Right lobe of liver (tissue), 4 donors: ENCODE measurements at regions not wholly inside any gene's neighbourhood (a gene's known extent, or its start where the extent isn't known, plus 50 kb on each side); places are given as distances from the start of the nearest gene placed in this dataset.

ENCODE experiments used
- POLR2A ChIP-seq: fragments of 450-650 bp; IDR thresholded peaks from one replicate; pipeline ENCODE4 v1.6.1; 2017; ENCODE audit warnings: antibody characterized with exemption, mild to moderate bottlenecking
- TF ChIP-seq, protein P1 (sequence below), 4 donors: fragments of 200-600 bp in 3 of 4; fragments of 450-650 bp in 1 of 4; IDR thresholded peaks; one replicate each; pipeline versions ENCODE4 v1.5.1 to v1.8.0; 2016 to 2022; ENCODE audit warnings: antibody characterized with exemption in 4 of 4, mild to moderate bottlenecking in 2 of 4
- donor health status: DM: no; HTN: no; CAD: no.
- donor health status: DM: no; HTN: no; CAD: no.
- donor health status: DM: no; HTN: yes; CAD: no.

DNA sequence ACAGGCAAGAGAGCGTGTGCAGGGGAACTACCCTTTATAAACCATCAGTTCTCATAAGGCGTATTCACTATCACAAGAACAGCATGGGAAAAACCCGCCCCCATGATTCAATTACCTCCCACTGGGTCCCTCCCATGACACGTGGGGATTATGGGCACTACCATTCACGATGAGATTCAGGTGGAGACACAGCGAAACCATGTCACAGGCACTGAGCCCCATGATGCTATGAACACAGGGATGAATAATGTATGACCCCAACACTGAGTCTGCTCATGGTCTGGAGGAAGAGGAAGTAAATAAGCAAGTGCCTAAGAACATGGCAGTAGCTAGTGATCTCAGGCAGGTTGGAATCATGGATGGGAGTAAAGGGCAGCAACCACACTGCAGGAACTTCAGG is 281.0 kb upstream of the ZNF462 start:
- TF ChIP-seq, protein P1, sequence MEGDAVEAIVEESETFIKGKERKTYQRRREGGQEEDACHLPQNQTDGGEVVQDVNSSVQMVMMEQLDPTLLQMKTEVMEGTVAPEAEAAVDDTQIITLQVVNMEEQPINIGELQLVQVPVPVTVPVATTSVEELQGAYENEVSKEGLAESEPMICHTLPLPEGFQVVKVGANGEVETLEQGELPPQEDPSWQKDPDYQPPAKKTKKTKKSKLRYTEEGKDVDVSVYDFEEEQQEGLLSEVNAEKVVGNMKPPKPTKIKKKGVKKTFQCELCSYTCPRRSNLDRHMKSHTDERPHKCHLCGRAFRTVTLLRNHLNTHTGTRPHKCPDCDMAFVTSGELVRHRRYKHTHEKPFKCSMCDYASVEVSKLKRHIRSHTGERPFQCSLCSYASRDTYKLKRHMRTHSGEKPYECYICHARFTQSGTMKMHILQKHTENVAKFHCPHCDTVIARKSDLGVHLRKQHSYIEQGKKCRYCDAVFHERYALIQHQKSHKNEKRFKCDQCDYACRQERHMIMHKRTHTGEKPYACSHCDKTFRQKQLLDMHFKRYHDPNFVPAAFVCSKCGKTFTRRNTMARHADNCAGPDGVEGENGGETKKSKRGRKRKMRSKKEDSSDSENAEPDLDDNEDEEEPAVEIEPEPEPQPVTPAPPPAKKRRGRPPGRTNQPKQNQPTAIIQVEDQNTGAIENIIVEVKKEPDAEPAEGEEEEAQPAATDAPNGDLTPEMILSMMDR (IDR thresholded peaks at IDR 0.05): no peak
- no peak for TF ChIP-seq POLR2A
